GM12878 (cell line): ENCODE measurements at regions not wholly inside any gene's neighbourhood (a gene's known extent, or its start where the extent isn't known, plus 50 kb on each side); places are given as distances from the start of the nearest gene placed in this dataset.

Source experiments
- ATAC-seq: fragments of 200-7000 bp; cut with Tn5 transposase; 3 replicates; pipeline ENCODE4 v1.9.1; 2020; ENCODE audit warnings: mild to moderate bottlenecking, moderate library complexity
- BruUV-seq: library from RNA; stranded (reverse); fragments of 400-500 nt; replicated peaks from 2 replicates; lab custom pipeline; 2021; lab: Mats Ljungman, UMichigan
- CTCF ChIA-PET: fragments of 300-600 bp; sonication (Branson Sonifier 250); formaldehyde crosslinking; extraction: SDS; loops from one replicate; lab custom pipeline; 2021; ENCODE audit warnings: inconsistent platforms; lab: Yijun Ruan, JAX
- POLR2A ChIA-PET: fragments of 350-600 bp; formaldehyde crosslinking; extraction: SDS; loops from one replicate; lab custom pipeline; 2021; ENCODE audit warnings: inconsistent platforms; lab: Charles Lee
- RAD21 ChIA-PET: fragments of 300-600 bp; sonication (Branson Sonifier 250); formaldehyde crosslinking; loops from one replicate; lab custom pipeline; 2023; ENCODE audit warnings: antibody characterized with exemption; ENCODE audit not compliant: unreplicated experiment; lab: Charles Lee
- SMC1A ChIA-PET: fragments of 300-600 bp; sonication (Branson Sonifier 250); formaldehyde crosslinking; loops from one replicate; lab custom pipeline; 2023; ENCODE audit not compliant: unreplicated experiment, uncharacterized antibody; lab: Charles Lee
- DNase-seq: peaks from one replicate; pipeline ENCODE4 v3.0.0-alpha.2; 2011; ENCODE audit warnings: low read depth, low spot score
- FAIRE-seq: peaks from 3 replicates; lab custom pipeline; 2011; peaks lifted over from hg19 to GRCh38; lab: Jason Lieb, UNC
- H2AFZ ChIP-seq: 2 replicates; pipeline ENCODE4 v1.6.0; 2011; ENCODE audit warnings: low read depth, low read length, control low read depth; ENCODE audit not compliant: control insufficient read depth
- H3K27ac ChIP-seq: 2 replicates; pipeline ENCODE4 v1.5.1; 2011; ENCODE audit warnings: control low read depth; ENCODE audit not compliant: control insufficient read depth, insufficient read depth
- H3K27me3 ChIP-seq, 2 experiments: replicated peaks in 1 of 2; 2 replicates each; pipeline versions ENCODE4 v1.6.0 to v1.6.1; 2011; ENCODE audit warnings: low read length in 1 of 2; ENCODE audit not compliant: control insufficient read depth in 2 of 2, insufficient read depth in 2 of 2
- H3K36me3 ChIP-seq, 2 experiments: 2 replicates each; pipeline ENCODE4 v1.5.1; 2011; ENCODE audit warnings: low read length in 1 of 2; ENCODE audit not compliant: control insufficient read depth in 2 of 2, insufficient read depth in 2 of 2
- H3K4me1 ChIP-seq: 2 replicates; pipeline ENCODE4 v1.6.1; 2011; ENCODE audit warnings: mild to moderate bottlenecking, low read length, moderate library complexity, mixed read lengths; ENCODE audit not compliant: control insufficient read depth, insufficient read depth
- H3K4me2 ChIP-seq: 2 replicates; pipeline ENCODE4 v1.6.0; 2011; ENCODE audit warnings: control low read depth; ENCODE audit not compliant: control insufficient read depth, insufficient read depth
- H3K4me3 ChIP-seq: fragments of 200-600 bp; sonication (generic); 2 replicates; pipeline ENCODE4 v1.5.1; 2016
- H3K79me2 ChIP-seq: 2 replicates; pipeline ENCODE4 v1.6.0; 2011; ENCODE audit warnings: low read length; ENCODE audit not compliant: control insufficient read depth, insufficient read depth
- H3K9ac ChIP-seq: 2 replicates; pipeline ENCODE4 v1.8.0; 2011; ENCODE audit warnings: low read length, control low read depth, mixed read lengths; ENCODE audit not compliant: control insufficient read depth, insufficient read depth
- H3K9me3 ChIP-seq: replicated peaks from 3 replicates; pipeline ENCODE4 v1.5.1; 2011; ENCODE audit warnings: mild to moderate bottlenecking, low read length; ENCODE audit not compliant: control insufficient read depth, insufficient read depth
- H4K20me1 ChIP-seq: 2 replicates; pipeline ENCODE4 v1.6.0; 2011; ENCODE audit not compliant: control insufficient read depth, insufficient read depth
- CHD2 ChIP-seq: IDR thresholded peaks from 2 replicates; pipeline ENCODE4 v1.6.1; 2011; ENCODE audit warnings: low read depth, low read length, improper control_type of control experiment, borderline replicate concordance
- EP300 ChIP-seq, 2 experiments: fragments of 150-350 bp in 1 of 2; IDR thresholded peaks; 2 replicates each; pipeline ENCODE4 v1.6.1; 2011 to 2012; ENCODE audit warnings: low read depth in 2 of 2, low read length in 2 of 2, borderline replicate concordance in 1 of 2, improper control_type of control experiment in 1 of 2, inconsistent platforms in 1 of 2; ENCODE audit not compliant: control insufficient read depth in 1 of 2
- FOXK2 ChIP-seq: fragments of 450-650 bp; IDR thresholded peaks from 2 replicates; pipeline ENCODE4 v1.6.1; 2017; ENCODE audit warnings: mild to moderate bottlenecking, moderate library complexity
- NFIC ChIP-seq: IDR thresholded peaks from 2 replicates; pipeline ENCODE4 v1.6.1; 2012; ENCODE audit warnings: low read depth, mild to moderate bottlenecking, inconsistent platforms, low read length, moderate library complexity
- NR2C1 ChIP-seq: fragments of 450-650 bp; IDR thresholded peaks from 2 replicates; pipeline ENCODE4 v1.6.1; 2017; ENCODE audit warnings: antibody characterized with exemption, mild to moderate bottlenecking, moderate library complexity
- ZNF207 ChIP-seq: fragments of 450-650 bp; IDR thresholded peaks from 2 replicates; pipeline ENCODE4 v1.6.1; 2014; ENCODE audit warnings: antibody characterized with exemption, mild to moderate bottlenecking, borderline replicate concordance
- WGBS: methylation state at CpG from one replicate; pipeline ENCODE4 v1.1.6; 2016; ENCODE audit warnings: low lambda C conversion rate; ENCODE audit not compliant: insufficient replicate concordance, insufficient coverage; ENCODE audit errors: missing lambda C conversion rate; 5-methylcytosine and 5-hydroxymethylcytosine counted together
- in situ Hi-C: fragments of 300-500 bp; cut with MboI; formaldehyde crosslinking; loops from 9 replicates; pipeline ENCODE4 v1.14.3; 2018; ENCODE audit warnings: mixed read lengths
- intact Hi-C: fragments of 100-400 bp; cut with micrococcal nuclease; formaldehyde crosslinking; loops from one replicate; pipeline ENCODE4 v1.14.2; 2022; ENCODE audit not compliant: unreplicated experiment
- TF ChIP-seq, protein P1 (sequence below): IDR thresholded peaks from 2 replicates; pipeline ENCODE4 v1.6.1; 2012; ENCODE audit warnings: improper control_type of control experiment, low read depth, low read length; ENCODE audit not compliant: insufficient replicate concordance
- TF ChIP-seq, protein P2 (sequence below): IDR thresholded peaks from 2 replicates; pipeline ENCODE4 v1.6.1; 2011; ENCODE audit warnings: low read depth, low read length, improper control_type of control experiment, borderline replicate concordance
- TF ChIP-seq, protein P3 (sequence below): fragments of 450-650 bp; IDR thresholded peaks from 2 replicates; pipeline ENCODE4 v1.6.1; 2018; ENCODE audit warnings: mild to moderate bottlenecking, low read depth, moderate library complexity; ENCODE audit not compliant: partially characterized antibody

DNA sequence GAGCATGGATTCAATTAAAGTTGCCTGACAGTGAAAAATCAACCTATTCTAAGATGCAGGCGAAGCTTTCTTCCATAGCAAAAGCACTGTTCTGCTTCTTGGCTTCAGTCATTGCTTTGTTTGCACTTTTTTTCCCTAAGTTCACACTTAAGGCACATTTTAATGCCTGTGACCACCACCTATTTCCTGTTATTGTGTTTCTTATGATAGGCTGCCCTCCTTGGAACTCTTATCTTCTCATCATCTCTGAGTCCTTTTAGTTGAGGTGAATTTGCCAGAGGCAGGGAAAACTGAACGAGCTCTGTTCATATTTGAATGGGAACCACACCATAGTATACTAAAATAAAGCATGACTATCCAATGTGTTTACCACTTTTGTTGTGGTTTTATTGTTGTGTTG, 119.8 kb downstream of the SPCS3 start:
- RAD21 ChIA-PET: no interaction called here
- DNase-seq (no peak), ATAC-seq (no peak), FAIRE-seq (no peak)
- intact Hi-C loops: no loop called here
- H3K27me3 ChIP-seq: no peaks in the 10 kb centered on the region
- H2AFZ ChIP-seq: no peak overlapping the region
- CTCF ChIA-PET: interaction anchor here (1.5 kb wide), 1 partner anchor 24 kb away, joined by 4 read pairs; no protein-coding TSS in a partner anchor
- POLR2A ChIA-PET: interaction anchor here (1.4 kb wide), 1 partner anchor 10 kb away, joined by 3 read pairs; no protein-coding TSS in a partner anchor
- BruUV-seq: no TSS peak
- no peaks in the 10 kb centered on the region for H3K36me3 ChIP-seq
- H3K9ac ChIP-seq: no peak overlapping the region
- in situ Hi-C loops: no loop called here
- no peaks in the 10 kb centered on the region for H3K79me2 ChIP-seq
- peaks cover 6% of the 10 kb centered on the region for H3K4me1 ChIP-seq
- H4K20me1 ChIP-seq: no peaks in the 10 kb centered on the region
- H3K4me2 ChIP-seq: no peak overlapping the region
- no peak overlapping the region for H3K27ac ChIP-seq
- TF ChIP-seq EP300 (IDR thresholded peaks at IDR 0.05; ENCODE audit: borderline replicate concordance in 1 of 2, control insufficient read depth in 1 of 2, low read depth in 2 of 2, low read length in 2 of 2) (no peak), FOXK2 (no peak), NR2C1 (no peak), ZNF207 (no peak), CHD2 (no peak), NFIC (no peak)
- TF ChIP-seq, protein P1, sequence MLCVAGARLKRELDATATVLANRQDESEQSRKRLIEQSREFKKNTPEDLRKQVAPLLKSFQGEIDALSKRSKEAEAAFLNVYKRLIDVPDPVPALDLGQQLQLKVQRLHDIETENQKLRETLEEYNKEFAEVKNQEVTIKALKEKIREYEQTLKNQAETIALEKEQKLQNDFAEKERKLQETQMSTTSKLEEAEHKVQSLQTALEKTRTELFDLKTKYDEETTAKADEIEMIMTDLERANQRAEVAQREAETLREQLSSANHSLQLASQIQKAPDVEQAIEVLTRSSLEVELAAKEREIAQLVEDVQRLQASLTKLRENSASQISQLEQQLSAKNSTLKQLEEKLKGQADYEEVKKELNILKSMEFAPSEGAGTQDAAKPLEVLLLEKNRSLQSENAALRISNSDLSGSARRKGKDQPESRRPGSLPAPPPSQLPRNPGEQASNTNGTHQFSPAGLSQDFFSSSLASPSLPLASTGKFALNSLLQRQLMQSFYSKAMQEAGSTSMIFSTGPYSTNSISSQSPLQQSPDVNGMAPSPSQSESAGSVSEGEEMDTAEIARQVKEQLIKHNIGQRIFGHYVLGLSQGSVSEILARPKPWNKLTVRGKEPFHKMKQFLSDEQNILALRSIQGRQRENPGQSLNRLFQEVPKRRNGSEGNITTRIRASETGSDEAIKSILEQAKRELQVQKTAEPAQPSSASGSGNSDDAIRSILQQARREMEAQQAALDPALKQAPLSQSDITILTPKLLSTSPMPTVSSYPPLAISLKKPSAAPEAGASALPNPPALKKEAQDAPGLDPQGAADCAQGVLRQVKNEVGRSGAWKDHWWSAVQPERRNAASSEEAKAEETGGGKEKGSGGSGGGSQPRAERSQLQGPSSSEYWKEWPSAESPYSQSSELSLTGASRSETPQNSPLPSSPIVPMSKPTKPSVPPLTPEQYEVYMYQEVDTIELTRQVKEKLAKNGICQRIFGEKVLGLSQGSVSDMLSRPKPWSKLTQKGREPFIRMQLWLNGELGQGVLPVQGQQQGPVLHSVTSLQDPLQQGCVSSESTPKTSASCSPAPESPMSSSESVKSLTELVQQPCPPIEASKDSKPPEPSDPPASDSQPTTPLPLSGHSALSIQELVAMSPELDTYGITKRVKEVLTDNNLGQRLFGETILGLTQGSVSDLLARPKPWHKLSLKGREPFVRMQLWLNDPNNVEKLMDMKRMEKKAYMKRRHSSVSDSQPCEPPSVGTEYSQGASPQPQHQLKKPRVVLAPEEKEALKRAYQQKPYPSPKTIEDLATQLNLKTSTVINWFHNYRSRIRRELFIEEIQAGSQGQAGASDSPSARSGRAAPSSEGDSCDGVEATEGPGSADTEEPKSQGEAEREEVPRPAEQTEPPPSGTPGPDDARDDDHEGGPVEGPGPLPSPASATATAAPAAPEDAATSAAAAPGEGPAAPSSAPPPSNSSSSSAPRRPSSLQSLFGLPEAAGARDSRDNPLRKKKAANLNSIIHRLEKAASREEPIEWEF: no peak
- TF ChIP-seq, protein P2, sequence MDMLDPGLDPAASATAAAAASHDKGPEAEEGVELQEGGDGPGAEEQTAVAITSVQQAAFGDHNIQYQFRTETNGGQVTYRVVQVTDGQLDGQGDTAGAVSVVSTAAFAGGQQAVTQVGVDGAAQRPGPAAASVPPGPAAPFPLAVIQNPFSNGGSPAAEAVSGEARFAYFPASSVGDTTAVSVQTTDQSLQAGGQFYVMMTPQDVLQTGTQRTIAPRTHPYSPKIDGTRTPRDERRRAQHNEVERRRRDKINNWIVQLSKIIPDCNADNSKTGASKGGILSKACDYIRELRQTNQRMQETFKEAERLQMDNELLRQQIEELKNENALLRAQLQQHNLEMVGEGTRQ: no peak
- TF ChIP-seq, protein P3, sequence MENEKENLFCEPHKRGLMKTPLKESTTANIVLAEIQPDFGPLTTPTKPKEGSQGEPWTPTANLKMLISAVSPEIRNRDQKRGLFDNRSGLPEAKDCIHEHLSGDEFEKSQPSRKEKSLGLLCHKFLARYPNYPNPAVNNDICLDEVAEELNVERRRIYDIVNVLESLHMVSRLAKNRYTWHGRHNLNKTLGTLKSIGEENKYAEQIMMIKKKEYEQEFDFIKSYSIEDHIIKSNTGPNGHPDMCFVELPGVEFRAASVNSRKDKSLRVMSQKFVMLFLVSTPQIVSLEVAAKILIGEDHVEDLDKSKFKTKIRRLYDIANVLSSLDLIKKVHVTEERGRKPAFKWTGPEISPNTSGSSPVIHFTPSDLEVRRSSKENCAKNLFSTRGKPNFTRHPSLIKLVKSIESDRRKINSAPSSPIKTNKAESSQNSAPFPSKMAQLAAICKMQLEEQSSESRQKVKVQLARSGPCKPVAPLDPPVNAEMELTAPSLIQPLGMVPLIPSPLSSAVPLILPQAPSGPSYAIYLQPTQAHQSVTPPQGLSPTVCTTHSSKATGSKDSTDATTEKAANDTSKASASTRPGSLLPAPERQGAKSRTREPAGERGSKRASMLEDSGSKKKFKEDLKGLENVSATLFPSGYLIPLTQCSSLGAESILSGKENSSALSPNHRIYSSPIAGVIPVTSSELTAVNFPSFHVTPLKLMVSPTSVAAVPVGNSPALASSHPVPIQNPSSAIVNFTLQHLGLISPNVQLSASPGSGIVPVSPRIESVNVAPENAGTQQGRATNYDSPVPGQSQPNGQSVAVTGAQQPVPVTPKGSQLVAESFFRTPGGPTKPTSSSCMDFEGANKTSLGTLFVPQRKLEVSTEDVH: no peak
- H3K4me3 ChIP-seq: no peak overlapping the region
- SMC1A ChIA-PET: interaction anchor here (0.8 to 2.7 kb wide), 6 partner anchors 11 to 52 kb away, joined by 4 to 8 read pairs (median 4); no protein-coding TSS in a partner anchor
- H3K9me3 ChIP-seq: no peaks in the 10 kb centered on the region; the same call in 1 of the 3 replicates
- 6% methylated on average over 2 of the region's 2 CpGs for WGBS
